ENCODE measurements at regions not wholly inside any gene's neighbourhood (a gene's known extent, or its start where the extent isn't known, plus 50 kb on each side); places are given as distances from the start of the nearest gene placed in this dataset.
"Not testable (repeated sequence)": the region's sequence is repeated elsewhere in the genome, so short reads cannot be mapped to it uniquely, and the experiment has no call there.

DNA sequence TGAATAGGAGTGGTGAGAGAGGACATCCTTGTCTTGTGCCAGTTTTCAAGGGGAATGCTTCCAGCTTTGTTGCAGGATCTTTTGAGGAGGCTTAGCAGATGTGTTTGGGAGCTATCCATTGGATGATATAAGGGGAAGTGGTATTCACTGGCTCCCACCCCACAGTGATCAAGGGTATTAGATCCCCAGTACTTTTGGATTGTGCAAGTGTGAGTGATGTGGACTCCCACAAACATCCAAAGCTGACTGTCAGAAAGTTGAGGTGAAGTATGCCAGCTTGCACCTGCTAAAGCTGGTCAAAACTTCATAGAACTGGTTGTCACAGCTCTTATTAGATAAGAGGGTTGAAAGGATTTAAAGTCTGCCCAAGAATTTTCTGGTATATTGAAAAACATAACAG is 110.1 kb upstream of the BTG1 start:
- no peak for DNase-seq

DNA sequence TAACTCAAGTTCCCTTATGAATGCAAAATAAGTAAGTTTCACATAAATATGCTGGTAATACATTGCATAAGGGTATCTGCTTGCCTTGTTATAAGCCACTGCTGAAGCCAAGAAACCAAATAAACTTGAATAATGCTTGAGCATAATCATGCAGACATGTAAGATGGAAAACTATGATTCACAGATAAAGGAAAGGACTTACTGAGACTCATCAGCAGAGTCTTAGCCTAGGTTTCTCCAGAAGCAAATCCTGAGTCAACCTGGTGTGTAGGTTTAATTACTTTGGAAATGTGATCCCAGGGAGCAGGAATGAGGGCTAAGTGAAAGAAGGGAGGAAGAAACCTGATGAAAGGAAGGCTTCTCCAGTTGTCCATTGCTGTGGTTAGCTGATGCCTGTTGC is 107.7 kb upstream of the BTG1 start:
- DNase-seq, result no peak

DNA sequence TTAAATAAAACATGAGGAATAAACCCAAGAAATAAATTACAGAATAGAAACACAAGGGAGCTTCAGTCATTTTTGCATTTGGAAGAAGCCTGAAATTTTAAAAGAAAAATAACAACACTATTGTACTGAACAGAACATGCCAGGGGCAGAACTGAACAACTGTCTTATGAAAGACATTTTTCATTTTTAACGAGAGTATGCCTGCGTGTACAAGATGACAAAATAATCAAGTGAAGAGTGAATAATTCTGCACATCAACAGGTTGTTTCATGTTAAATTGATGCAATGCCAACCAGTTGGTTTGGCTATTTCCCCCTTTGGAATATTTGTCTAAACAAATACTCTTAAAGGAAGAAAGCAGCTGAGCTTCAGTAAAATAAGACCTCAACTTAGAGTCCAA is 103.3 kb upstream of the BTG1 start:
- no peak for DNase-seq

DNA sequence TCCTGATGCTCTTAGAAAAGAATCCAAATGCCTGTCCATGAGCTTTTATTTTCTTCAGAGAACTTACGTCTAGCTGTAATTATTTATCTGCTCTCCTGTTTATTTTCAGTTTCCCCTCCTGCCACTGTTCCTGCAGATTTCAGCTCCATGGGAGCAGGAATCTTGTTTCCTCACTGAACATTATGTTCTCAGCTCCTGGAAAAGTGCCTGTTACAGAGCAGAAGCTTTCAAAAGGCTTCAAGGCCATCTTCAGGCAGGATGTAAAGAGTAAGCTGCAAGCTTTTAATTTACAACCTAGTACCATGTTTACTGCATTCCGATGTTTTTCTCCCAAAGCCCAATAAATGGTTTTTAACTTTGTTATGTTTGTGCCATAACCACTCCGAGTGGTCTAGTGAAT is 98.4 kb upstream of the BTG1 start:
- DNase-seq, result no peak

DNA sequence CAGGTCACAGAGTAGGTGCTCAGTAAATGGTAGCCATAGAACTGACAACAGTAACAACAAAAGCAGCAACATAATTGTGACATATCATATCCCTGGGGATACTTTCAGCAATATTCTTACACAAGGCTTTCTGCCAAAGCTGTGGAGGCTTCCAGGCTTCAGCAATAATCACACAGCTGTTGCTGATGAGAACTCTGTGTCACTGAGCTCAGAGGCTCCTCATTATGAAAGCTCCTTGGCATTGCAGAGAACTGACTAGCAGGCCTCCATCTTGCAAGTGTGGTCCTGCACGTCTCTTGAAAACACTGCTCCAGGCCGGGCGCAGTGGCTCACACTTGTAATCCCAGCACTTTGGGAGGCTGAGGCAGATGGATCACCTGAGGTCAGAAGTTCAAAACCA is 97.3 kb upstream of the BTG1 start:
- no peak for DNase-seq

DNA sequence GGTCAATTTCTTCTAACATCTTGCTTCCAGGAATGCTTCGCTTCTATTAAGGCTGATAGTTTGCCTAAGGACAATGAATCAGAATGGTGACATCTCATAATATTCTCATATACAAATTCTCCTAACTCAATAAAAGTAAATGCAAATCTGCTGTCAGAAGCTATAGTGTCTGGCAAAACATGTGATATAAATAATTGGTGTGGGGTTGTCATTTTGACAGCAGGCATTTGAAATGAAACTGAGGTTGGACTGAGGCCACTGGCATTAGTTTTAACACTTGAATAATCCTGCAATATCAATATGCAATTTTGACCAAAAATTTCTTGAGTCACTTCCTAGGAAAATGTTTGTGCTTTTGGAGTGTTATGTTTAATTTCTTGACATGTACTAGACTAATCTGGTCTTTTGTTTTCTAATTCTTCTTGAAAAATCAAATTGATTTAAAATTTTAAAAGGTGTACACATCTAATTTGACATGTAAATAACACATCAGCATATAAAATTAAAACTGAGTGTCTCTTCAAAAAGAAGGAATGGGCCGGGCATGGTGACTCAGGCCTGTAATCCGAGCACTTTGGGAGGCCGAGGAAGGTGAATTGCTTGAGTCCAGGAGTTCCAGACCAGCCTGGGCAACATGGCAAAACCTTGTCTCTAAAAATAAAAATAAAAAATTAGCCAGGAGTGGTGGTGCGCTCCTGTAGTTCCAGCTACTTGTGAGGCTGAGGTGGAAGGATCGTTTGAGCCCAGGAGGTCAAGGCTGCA is 92.3 kb upstream of the BTG1 start:
- no peak for DNase-seq

DNA sequence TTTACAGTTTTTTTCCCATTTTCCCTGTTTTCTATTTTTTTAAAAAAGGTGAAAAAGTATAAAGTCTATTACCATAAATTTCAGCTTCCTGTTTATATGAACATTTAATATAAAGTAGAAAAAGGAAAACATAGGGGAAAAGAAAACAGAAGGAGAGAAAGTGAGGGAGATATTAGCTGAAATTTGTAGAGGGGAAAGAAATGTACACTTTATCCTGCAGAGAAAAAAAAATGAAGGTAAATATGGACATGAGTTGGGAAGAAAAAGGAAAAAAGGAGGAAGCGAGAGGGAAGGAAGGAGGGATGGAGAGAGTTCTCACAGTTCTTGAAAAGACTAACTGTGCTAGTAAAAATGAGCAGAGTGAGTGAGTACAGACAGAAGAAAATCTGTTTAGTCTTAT is 91.6 kb upstream of the BTG1 start:
- no peak for DNase-seq

DNA sequence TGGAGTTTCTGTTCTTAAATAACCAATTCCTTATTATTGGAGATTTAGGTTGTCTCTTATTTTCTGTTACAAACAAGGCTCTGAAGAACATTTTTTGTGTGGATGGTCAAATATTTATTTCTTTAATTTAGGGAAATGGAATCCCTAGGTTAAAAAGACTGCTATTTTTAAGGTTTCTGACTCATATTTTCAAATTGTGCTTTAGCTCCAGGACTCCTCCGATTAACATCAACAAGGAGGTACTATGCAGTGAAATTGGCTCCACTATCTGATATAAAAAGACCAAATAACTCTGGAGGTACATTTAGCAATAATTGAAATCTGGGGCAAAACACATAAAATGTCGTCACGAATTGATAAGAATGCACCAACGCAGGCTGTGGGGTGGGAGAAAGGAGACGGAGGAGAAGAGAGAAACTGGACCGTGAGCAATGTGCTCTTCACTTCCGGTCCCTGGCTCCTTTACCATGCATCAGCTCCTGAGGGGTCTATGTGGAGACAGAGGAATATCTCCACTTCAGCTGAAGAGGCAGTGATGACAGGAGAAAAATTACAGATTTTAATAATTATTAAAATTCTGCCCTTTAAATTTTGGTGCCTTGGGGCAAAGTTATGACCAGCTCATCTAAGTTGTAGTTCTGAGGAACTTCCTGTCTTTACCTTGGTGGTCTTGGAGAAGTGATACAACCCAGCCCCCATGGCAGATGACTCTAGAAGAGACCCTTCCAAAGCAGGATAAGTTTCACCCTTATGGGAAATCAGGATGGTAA is 90.2 kb upstream of the BTG1 start:
- no peak for DNase-seq

DNA sequence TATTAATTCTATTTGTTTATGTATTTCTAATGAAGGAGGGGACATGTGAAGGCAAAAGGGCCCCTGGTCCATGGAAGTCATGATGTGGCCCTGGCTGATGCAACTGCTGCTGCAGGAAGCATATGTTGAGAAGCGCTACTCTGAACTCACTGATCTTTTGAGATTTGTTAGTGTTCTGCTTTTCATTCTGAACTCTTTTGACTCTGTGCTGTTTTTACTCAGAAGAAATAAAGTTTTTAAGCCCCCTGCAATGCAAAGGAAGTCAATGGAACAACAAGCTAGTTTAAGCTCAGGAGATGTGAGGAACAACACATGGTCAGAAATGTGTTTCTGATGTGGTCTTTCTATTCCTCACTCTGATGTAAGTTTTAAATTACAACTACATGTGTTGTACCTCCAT is 88.9 kb upstream of the BTG1 start:
- DNase-seq, result no peak

DNA sequence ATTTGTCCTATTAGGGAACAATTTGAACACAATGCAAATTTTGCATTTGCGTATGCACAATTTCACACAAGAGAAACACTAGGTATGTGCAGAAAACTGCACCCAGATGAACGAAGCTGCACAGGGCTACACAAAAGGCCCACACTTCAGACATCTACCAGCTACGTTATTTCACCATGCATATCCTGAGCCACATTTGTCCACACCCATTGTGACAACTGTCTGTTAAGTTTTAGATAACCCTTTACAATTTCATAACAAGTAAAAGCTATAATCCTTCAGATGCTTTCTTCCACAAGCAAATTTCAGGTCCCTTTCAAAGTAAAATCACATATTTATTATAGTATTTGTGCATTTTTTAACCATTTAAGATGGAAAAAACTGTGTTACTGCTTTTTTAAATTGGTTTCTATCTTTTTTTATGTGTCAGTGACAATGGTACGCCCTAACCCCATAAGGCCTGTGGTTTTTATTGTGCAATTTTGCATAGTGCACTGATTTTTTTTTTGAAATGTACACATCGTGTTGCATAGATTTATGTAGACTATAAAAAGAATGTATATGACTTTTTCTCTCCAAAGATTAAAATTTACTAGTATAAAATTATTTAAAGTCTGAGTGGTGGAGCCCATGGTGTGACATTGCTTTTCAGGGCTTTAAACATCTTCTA is 87.8 kb upstream of the BTG1 start:
- DNase-seq, result no peak

DNA sequence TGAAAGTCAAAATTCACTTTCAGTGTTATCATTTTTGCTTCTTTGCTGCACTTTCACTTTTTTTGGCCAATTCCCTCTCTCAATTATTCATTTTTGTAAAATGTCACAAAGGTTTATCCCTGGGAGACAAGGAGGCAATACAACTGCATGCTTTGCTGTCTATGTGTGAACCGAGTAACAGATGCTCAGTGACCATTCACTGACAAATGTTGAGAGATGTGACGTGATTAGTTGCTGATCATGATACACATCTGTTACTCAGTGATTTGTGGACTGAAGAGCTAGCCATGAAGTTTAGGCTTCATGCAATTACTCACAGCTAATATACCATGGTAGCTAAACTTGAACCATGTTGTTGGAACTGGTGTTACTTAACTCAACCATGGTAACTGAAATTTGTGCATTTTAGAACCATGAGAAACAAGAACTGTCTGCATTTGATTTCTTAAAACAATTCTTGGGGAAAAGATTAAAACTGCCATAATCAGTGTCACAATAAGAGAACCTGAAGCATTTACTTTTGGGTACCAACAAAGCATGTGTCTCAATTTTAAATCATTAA is 86.8 kb upstream of the BTG1 start:
- DNase-seq, result not testable (repeated sequence)

DNA sequence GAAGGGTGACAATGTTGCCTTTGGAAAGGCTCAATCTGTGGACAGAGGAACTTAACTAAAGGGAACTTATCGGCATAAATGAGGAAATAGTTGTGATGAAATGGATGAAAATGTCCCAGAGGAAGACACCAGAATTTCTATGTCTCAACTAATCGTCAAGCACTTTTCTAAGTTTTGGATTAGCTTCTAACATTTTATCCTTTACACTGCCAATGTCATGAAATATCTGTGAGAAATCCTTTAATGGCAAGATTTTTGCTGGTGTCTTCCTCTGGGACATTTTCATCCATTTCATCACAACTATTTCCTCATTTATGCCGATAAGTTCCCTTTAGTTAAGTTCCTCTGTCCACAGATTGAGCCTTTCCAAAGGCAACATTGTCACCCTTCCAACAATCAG is 86.3 kb upstream of the BTG1 start:
- DNase-seq, result not testable (repeated sequence)

DNA sequence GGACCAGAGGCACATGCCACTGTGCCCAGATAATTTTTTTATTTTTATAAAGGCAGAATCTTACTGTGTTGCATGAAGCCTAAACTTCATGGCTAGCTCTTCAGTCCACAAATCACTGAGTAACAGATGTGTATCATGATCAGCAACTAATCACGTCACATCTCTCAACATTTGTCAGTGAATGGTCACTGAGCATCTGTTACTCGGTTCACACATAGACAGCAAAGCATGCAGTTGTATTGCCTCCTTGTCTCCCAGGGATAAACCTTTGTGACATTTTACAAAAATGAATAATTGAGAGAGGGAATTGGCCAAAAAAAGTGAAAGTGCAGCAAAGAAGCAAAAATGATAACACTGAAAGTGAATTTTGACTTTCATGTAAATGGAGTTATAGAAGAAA is 85.9 kb upstream of the BTG1 start:
- not testable (repeated sequence) for DNase-seq

DNA sequence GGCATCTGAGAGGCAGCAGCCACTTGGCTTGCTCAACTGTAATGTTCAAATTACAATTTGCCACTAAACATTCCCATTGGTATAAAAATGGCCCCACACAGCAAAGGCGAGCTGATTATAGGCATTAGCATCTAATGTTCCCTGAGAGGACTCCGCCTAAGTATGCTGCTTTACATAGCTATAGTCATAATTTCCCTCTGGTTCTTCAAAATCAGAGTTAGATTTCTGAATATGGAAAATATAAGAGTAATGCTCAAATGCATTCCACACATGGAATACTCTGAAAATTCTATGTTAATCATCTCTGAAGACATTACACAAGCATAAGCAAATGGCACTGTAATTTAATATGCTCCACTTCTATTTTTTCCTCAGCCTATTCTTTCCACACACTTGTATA is 83.7 kb upstream of the BTG1 start:
- DNase-seq, result no peak

DNA sequence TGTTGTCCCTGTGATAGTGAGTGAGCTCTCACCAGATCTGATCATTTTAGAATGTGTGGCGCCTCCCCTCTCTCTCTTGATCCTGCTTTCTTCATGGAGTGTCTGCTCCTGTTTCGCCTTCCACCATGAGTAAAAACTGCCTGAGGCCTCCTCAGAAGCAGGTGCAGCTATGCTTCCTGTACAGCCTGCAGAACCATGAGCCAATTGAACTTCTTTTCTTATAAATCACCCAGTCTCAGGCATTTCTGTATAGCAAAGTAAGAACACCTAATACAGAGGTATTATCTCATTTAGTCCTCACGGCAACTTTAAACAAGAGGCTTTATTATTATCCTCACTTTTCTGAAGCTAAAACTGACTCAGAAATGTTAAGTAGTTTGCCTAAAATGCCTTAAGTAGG is 81.3 kb upstream of the BTG1 start:
- no peak for DNase-seq

DNA sequence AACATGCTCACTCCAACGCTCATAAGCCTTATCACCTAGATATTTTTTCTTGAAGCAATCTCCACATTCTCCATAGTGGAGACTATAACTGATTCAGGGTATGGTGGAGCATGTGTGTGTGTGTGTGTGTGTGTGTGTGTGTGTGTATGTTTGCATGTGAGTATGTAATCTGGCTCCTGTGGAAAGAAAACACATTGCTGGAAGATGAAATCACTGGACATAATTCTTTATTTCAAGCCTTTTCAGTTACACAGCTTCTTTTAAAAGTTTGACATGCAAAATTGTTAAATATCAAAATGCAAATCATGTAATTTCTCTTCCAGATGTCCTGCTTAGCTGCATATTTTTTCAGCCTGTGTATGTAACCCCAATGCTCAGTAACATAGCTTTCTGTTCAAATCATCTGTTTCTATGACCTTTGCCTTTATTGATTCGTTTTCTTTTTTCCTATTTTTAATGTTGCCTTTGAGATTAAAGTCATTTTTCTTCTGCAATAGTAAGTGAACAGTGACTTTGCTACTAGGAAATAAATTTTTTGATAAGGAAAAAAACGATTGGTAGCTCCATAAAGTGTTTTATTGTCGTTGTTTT is 80.5 kb upstream of the BTG1 start:
- no peak for DNase-seq

DNA sequence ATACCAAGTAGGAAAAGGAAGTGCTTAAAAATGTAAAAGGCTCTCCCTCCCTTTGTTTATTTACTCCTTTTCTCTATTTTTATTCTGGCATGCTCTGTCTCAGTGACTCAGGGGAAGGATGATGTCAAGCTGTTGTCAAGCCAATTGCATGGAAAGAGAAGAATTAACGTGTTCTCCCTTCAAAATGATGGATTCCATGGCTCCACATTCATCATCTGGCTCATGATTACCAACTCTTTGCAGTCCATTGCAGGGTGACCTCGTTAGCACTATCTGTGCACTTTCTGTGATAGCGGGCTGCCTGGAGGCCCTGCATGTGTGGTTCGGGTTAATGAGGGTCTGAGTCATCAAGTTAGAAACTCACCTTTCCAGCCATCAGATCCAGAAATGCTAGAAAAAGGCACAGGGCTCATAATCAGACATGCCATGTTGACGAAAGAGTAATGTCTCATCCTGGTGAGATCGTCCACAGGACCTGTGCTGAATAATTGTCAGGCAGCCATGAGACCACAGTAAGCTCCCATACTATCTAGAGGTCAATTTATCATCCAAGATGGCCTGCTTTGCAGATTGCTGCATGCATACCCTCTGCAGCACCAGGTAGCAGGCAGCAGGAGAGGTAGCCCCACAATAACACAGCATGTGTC is 79.2 kb upstream of the BTG1 start:
- DNase-seq, result no peak

DNA sequence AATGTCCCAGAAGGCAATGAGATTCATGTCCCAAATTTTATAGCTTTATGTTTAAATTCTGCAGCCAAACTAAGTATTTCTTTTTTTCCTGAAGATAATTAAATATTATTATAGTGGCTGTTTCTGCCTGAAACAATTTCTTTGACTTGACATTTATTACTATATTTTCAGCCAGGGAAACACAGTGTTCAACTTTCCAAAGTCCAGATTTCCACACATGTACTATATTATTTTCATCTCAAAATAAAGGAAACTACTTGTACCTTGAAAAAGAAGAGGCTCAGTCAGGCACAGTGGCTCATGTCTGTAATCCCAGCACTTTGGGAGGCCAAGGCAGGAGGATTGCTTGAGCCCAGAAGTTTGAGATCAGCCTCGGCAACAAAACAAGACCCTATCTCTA is 77.8 kb upstream of the BTG1 start:
- no peak for DNase-seq

DNA sequence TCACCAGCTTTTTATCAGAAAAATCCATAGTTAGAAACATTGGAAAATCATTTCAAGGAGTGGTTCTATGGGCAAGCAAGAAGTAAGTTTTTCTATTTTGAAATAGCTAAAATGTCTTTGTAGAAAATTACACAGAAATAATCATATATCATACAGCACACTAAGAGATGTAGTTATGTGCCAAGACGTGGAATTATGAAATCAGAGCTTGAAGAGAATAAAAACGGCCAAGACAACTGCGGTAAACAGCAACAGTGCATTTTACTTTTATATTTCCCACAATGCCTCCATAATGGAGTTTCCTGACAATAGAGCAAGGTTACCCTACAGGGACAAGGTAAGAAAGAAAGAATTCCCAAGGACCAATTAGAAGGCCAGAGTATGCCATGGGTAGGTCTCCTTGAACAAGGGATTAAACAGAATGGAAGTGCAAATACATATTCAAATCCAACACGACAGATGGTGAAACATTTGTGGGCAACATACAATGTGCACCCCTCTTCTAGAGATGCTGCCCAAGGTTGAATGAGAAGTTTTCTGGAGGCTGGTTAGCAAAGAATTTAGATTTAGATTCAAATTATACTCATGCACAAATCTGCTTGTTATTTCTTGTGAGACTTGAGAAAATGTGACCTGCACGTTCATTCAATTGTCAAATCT is 76.1 kb upstream of the BTG1 start:
- DNase-seq, result no peak

DNA sequence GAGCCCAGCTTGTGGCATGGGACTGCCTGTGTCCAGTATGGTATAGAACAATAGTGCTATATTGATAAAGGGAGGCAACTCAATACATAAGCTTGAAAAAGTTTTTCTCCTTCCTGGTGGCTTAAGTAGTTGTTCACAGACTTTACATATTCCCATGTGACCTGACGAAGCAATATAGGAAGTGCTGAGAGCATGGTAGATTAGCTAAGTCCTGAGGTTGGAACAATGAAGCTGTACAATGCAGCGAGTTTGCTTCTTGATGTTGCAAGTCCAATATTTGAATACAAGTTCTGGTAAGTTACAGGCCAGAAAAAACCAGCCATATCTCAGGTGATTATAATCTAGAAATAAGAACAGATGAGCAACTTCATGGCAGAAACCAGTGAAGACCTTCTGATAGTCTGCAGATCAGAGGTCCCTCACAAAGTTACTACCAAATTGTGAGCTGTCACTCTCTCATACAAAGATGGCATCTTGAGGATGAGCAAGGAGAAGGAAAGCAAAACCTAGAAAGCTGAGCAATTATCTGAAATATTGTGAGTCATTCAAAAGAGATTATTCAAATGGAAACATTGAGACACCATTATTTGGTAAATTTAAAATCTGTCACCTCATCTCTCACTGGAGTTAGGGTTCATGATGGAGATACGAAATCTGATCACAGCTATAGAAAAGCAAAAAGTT is 72.9 kb upstream of the BTG1 start:
- no peak for DNase-seq

DNA sequence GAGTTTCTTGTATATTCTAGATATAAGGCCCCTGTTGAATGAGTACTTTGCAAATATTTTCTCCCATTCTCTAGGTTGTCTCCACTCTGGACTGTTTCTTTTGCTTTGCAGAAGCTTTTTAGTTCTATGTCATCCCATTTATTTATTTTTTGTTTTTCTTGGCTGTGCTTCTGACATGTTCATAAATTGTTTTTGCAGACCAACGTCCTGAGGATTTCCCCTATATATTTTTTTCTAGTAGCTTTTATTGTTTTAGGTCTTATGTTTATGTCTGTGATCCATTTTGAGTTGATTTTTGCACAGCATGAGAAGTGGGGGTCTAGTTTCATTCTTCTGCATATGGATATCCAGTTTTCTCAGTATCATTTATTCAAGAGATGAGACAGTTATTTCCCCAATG is 70.4 kb upstream of the BTG1 start:
- DNase-seq, result no peak

DNA sequence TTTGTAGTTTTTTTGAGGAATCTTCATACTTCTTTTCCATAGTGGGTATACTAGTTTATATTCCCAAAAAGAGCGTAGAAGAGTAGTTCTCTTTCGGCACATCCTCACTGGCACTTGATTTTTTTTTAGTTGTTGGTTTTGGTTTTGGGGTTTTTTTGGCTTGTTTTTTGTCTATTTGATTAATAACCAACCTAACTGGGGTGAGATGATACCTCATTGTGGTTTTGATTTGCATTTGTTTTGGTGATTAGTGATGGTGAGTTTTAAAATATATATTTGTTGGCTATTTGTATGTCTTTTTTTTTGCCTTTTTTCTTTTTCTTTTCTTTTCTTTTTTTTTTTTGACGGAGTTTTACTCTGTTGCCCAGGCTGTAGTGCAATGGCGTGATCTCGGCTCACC is 69.7 kb upstream of the BTG1 start:
- DNase-seq, result no peak
